ENCODE measurements at regions not wholly inside any gene's neighbourhood (a gene's known extent, or its start where the extent isn't known, plus 50 kb on each side); places are given as distances from the start of the nearest gene placed in this dataset.

DNA sequence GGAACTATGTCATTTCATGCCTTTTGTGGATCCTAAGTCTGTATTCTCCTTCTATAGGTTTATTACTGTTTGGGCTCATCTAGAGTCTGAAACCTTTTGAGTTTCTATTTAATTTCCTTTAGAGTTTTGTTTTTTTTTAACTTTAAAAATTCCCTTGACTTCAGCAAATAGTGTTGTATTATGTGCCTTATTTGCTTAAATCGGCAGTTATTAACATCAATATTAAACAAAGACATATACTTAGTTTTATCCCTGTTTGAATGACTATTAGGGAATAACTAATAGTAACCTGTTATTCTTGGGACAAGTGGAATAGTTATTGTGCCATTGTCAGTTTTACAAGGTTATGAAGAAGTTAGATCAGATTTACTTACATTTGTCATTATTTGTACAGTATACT, 112.8 kb upstream of the NUDT6 start:
- TF ChIP-seq TEAD4 (IDR thresholded peaks at IDR 0.05) = no peak
- TF ChIP-seq NFIC (IDR thresholded peaks at IDR 0.05) = no peak
- TF ChIP-seq EP300 (IDR thresholded peaks at IDR 0.05; ENCODE audit: borderline replicate concordance) = no peak
- no peak for TF ChIP-seq RAD21 (IDR thresholded peaks at IDR 0.05; ENCODE audit: low read depth)

DNA sequence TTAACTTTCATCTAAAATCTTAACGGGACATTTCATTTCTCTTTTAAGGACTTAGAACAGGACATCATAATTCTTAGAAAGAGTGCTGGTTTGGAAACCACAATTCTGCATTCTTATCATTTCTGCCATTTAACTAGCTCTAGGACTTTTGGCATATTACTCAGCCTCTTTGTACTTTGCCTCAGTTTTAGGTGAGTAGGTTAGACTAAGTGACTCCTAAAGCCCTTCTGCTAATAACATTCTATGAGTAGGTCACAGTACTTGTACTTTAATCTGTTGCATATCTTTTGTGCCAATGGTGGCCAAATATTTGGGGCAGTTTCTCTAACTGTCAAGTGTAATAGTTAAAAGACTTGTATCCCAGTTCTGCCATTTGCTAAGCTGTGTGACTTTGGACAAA, 115.4 kb upstream of the NUDT6 start:
- TF ChIP-seq EGR1 (IDR thresholded peaks at IDR 0.05) (no peak), TEAD4 (IDR thresholded peaks at IDR 0.05) (no peak), TAF1 (IDR thresholded peaks at IDR 0.05; ENCODE audit: low read depth) (no peak), CEBPB (IDR thresholded peaks at IDR 0.05) (no peak), ZBTB7A (IDR thresholded peaks at IDR 0.05; ENCODE audit: low read depth) (no peak), EP300 (IDR thresholded peaks at IDR 0.05; ENCODE audit: borderline replicate concordance) (no peak), CREB1 (IDR thresholded peaks at IDR 0.05; ENCODE audit: low read depth) (no peak), NFIC (IDR thresholded peaks at IDR 0.05) (no peak), RAD21 (IDR thresholded peaks at IDR 0.05; ENCODE audit: low read depth) (no peak)

DNA sequence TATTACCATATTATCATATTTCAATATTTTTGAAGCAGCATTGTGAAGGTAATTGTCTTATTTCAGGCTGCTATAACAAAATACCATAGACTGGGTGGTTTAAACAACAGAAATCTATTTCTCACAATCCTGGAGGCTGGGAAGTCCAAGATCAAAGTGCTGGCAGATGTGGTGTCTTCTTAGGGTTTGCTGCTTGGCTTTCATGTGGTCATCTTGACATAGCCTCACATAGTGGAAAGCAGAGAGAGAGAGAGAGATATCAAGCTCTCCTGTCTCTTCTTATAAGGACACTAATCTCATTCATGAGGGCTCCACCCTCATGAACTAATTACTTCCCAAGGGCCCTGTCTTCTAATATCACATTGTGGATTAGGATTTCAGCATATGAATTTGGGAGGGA, 119.7 kb upstream of the NUDT6 start:
- TF ChIP-seq TEAD4 (IDR thresholded peaks at IDR 0.05) = no peak
- TF ChIP-seq TCF12 (IDR thresholded peaks at IDR 0.05; ENCODE audit: low read depth) = no peak
- no peak for TF ChIP-seq TAF1 (IDR thresholded peaks at IDR 0.05; ENCODE audit: low read depth)
- TF ChIP-seq, protein P1, sequence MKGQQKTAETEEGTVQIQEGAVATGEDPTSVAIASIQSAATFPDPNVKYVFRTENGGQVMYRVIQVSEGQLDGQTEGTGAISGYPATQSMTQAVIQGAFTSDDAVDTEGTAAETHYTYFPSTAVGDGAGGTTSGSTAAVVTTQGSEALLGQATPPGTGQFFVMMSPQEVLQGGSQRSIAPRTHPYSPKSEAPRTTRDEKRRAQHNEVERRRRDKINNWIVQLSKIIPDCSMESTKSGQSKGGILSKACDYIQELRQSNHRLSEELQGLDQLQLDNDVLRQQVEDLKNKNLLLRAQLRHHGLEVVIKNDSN (IDR thresholded peaks at IDR 0.05) = no peak
- no peak for TF ChIP-seq FOXM1 (IDR thresholded peaks at IDR 0.05; ENCODE audit: borderline replicate concordance, low read depth)
- no peak for TF ChIP-seq EP300 (IDR thresholded peaks at IDR 0.05; ENCODE audit: borderline replicate concordance)
- no peak for TF ChIP-seq NFIC (IDR thresholded peaks at IDR 0.05)
- TF ChIP-seq RAD21 (IDR thresholded peaks at IDR 0.05; ENCODE audit: low read depth) = no peak
- no peak for TF ChIP-seq CEBPB (IDR thresholded peaks at IDR 0.05)
- TF ChIP-seq, protein P2, sequence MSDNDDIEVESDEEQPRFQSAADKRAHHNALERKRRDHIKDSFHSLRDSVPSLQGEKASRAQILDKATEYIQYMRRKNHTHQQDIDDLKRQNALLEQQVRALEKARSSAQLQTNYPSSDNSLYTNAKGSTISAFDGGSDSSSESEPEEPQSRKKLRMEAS (IDR thresholded peaks at IDR 0.05) = no peak
- TF ChIP-seq, protein P3, sequence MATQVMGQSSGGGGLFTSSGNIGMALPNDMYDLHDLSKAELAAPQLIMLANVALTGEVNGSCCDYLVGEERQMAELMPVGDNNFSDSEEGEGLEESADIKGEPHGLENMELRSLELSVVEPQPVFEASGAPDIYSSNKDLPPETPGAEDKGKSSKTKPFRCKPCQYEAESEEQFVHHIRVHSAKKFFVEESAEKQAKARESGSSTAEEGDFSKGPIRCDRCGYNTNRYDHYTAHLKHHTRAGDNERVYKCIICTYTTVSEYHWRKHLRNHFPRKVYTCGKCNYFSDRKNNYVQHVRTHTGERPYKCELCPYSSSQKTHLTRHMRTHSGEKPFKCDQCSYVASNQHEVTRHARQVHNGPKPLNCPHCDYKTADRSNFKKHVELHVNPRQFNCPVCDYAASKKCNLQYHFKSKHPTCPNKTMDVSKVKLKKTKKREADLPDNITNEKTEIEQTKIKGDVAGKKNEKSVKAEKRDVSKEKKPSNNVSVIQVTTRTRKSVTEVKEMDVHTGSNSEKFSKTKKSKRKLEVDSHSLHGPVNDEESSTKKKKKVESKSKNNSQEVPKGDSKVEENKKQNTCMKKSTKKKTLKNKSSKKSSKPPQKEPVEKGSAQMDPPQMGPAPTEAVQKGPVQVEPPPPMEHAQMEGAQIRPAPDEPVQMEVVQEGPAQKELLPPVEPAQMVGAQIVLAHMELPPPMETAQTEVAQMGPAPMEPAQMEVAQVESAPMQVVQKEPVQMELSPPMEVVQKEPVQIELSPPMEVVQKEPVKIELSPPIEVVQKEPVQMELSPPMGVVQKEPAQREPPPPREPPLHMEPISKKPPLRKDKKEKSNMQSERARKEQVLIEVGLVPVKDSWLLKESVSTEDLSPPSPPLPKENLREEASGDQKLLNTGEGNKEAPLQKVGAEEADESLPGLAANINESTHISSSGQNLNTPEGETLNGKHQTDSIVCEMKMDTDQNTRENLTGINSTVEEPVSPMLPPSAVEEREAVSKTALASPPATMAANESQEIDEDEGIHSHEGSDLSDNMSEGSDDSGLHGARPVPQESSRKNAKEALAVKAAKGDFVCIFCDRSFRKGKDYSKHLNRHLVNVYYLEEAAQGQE (IDR thresholded peaks at IDR 0.05; ENCODE audit: low read depth) = no peak
- no peak for TF ChIP-seq ZBTB7A (IDR thresholded peaks at IDR 0.05; ENCODE audit: low read depth)
- TF ChIP-seq EGR1 (IDR thresholded peaks at IDR 0.05) = no peak
- no peak for TF ChIP-seq YY1 (IDR thresholded peaks at IDR 0.05; ENCODE audit: low read depth)
- TF ChIP-seq CREB1 (IDR thresholded peaks at IDR 0.05; ENCODE audit: low read depth) = no peak

DNA sequence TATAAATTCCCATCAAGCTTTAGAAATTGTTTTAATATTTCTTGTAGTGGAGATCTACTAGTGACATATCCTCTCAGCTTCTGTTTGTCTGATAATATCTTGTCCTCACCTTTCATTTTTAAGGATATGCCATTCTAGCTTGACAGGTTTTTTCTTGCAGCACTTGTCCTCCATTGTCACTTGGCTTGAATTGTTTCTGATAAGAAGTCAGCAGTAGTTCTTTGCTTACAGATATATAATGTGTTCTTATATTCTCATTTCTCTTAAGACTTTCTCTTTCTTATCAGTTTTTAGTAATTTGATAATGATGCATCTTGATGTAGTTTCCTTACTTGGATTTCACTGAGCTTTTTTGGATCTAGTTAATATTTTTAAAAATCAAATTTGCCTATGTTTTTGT, 120.6 kb upstream of the NUDT6 start:
- TF ChIP-seq NFIC (IDR thresholded peaks at IDR 0.05) (no peak), CEBPB (IDR thresholded peaks at IDR 0.05) (no peak)
- TF ChIP-seq, protein P2 (IDR thresholded peaks at IDR 0.05) = no peak

DNA sequence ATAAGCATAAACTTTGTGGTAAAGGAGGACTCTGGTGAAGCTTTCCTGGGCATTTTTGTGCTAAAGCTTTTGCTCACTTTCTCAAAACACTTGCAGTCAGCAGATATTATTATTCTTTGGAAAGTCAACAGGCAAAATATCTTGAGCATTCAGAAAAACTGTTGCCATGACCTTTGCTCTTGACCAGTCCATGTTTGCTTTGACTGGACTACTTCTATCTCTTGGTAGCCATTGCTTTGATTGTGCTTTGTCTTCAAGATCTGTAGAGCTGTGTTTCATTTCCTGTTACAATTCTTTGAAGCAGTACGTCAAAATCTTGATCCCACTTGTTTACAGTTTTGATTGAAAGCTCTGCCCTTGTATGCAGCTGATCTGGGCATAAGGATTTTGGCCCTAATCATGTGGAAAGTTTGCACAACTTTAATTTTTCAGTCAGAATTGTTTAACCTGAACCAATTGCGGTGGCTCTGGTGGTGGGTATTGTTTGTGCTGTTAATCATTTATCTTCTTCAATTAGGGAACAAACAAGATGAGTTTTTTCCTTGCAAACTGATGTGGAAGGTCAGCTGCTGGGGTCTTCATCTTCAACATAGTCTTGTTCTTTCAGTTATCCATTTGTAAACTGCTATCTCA, 121.5 kb upstream of the NUDT6 start:
- TF ChIP-seq NFIC (IDR thresholded peaks at IDR 0.05) (no peak), EP300 (IDR thresholded peaks at IDR 0.05; ENCODE audit: borderline replicate concordance) (no peak), CREB1 (IDR thresholded peaks at IDR 0.05; ENCODE audit: low read depth) (no peak), YY1 (IDR thresholded peaks at IDR 0.05; ENCODE audit: low read depth) (no peak), TAF1 (IDR thresholded peaks at IDR 0.05; ENCODE audit: low read depth) (no peak), TCF12 (IDR thresholded peaks at IDR 0.05; ENCODE audit: low read depth) (no peak), CEBPB (IDR thresholded peaks at IDR 0.05) (no peak)

DNA sequence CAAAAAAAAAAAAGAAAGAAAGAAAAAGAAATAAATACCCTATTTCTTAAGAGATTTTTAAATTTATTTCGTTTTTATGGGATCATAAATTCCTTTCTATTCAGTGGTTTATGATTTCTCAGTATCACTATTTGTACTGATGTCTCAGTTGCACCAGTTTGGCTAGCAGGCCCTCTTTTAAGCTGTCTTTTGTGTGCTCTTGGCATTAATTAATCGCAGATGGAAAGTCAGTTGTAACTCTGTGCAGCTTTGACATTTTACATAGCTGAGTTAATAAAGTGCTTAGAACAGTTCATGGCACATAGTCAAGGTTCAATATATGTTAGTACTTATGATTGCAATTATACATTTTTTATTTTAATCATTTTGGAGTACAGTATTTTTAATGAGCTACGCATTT, 123.7 kb upstream of the NUDT6 start:
- TF ChIP-seq YY1 (IDR thresholded peaks at IDR 0.05; ENCODE audit: low read depth) (no peak), RAD21 (IDR thresholded peaks at IDR 0.05; ENCODE audit: low read depth) (no peak), EGR1 (IDR thresholded peaks at IDR 0.05) (no peak), NFIC (IDR thresholded peaks at IDR 0.05) (no peak), FOXM1 (IDR thresholded peaks at IDR 0.05; ENCODE audit: borderline replicate concordance, low read depth) (no peak), ZBTB7A (IDR thresholded peaks at IDR 0.05; ENCODE audit: low read depth) (no peak), CEBPB (IDR thresholded peaks at IDR 0.05) (no peak), TEAD4 (IDR thresholded peaks at IDR 0.05) (no peak), TCF12 (IDR thresholded peaks at IDR 0.05; ENCODE audit: low read depth) (no peak), CREB1 (IDR thresholded peaks at IDR 0.05; ENCODE audit: low read depth) (no peak), TAF1 (IDR thresholded peaks at IDR 0.05; ENCODE audit: low read depth) (no peak)
- TF ChIP-seq, protein P2 (IDR thresholded peaks at IDR 0.05) = no peak
- TF ChIP-seq, protein P3 (IDR thresholded peaks at IDR 0.05; ENCODE audit: low read depth) = no peak
- TF ChIP-seq, protein P1 (IDR thresholded peaks at IDR 0.05) = no peak
